ENCODE measurements at regions not wholly inside any gene's neighbourhood (a gene's known extent, or its start where the extent isn't known, plus 50 kb on each side); places are given as distances from the start of the nearest gene placed in this dataset.

GRCh38 chr10:78643513-78643912, 425.3 kb upstream of the ZMIZ1 start:
- TF ChIP-seq, protein P1, sequence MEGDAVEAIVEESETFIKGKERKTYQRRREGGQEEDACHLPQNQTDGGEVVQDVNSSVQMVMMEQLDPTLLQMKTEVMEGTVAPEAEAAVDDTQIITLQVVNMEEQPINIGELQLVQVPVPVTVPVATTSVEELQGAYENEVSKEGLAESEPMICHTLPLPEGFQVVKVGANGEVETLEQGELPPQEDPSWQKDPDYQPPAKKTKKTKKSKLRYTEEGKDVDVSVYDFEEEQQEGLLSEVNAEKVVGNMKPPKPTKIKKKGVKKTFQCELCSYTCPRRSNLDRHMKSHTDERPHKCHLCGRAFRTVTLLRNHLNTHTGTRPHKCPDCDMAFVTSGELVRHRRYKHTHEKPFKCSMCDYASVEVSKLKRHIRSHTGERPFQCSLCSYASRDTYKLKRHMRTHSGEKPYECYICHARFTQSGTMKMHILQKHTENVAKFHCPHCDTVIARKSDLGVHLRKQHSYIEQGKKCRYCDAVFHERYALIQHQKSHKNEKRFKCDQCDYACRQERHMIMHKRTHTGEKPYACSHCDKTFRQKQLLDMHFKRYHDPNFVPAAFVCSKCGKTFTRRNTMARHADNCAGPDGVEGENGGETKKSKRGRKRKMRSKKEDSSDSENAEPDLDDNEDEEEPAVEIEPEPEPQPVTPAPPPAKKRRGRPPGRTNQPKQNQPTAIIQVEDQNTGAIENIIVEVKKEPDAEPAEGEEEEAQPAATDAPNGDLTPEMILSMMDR (IDR thresholded peaks at IDR 0.05): no peak
- no peak for TF ChIP-seq POLR2A (IDR thresholded peaks at IDR 0.05)

All from testis (tissue), 2 donors.